ENCODE measurements at regions not wholly inside any gene's neighbourhood (a gene's known extent, or its start where the extent isn't known, plus 50 kb on each side); places are given as distances from the start of the nearest gene placed in this dataset.

- no peak for TF ChIP-seq CTCF (IDR thresholded peaks at IDR 0.05; ENCODE audit: control insufficient read depth, extremely low read depth, insufficient read depth)
- H3K4me3 ChIP-seq (ENCODE audit: low read depth, low read length) = no peak overlapping the region
- DNase-seq (ENCODE audit: low read depth) = no peak
These were observed 156.3 kb downstream of the SLC7A11 start for GRCh38 chr4:138085736-138086305.

GRCh38 chr4:138078751-138079520 lies 163.2 kb downstream of the SLC7A11 start:
- no peak for TF ChIP-seq CTCF (IDR thresholded peaks at IDR 0.05; ENCODE audit: control insufficient read depth, extremely low read depth, insufficient read depth)
- H3K4me3 ChIP-seq (ENCODE audit: low read depth, low read length) = no peak overlapping the region
- DNase-seq (ENCODE audit: low read depth) = no peak

- no peak overlapping the region for H3K4me3 ChIP-seq (ENCODE audit: low read depth, low read length)
- no peak for DNase-seq (ENCODE audit: low read depth)
- no peak for TF ChIP-seq CTCF (IDR thresholded peaks at IDR 0.05; ENCODE audit: control insufficient read depth, extremely low read depth, insufficient read depth)
These were observed 163.9 kb downstream of the SLC7A11 start for GRCh38 chr4:138078253-138078652.

GRCh38 chr4:138076561-138076960 lies 165.6 kb downstream of the SLC7A11 start:
- TF ChIP-seq CTCF (IDR thresholded peaks at IDR 0.05; ENCODE audit: control insufficient read depth, extremely low read depth, insufficient read depth) = no peak
- no peak overlapping the region for H3K4me3 ChIP-seq (ENCODE audit: low read depth, low read length)
- no peak for DNase-seq (ENCODE audit: low read depth)

- DNase-seq (ENCODE audit: low read depth) = no peak
- no peak overlapping the region for H3K4me3 ChIP-seq (ENCODE audit: low read depth, low read length)
- TF ChIP-seq CTCF (IDR thresholded peaks at IDR 0.05; ENCODE audit: control insufficient read depth, extremely low read depth, insufficient read depth) = no peak
These were observed 171.3 kb downstream of the SLC7A11 start for GRCh38 chr4:138070816-138071215.

- DNase-seq (ENCODE audit: low read depth) = no peak
- no peak for TF ChIP-seq CTCF (IDR thresholded peaks at IDR 0.05; ENCODE audit: control insufficient read depth, extremely low read depth, insufficient read depth)
- no peak overlapping the region for H3K4me3 ChIP-seq (ENCODE audit: low read depth, low read length)
These were observed 178.6 kb downstream of the SLC7A11 start for GRCh38 chr4:138063581-138063980.
